ENCODE measurements at regions not wholly inside any gene's neighbourhood (a gene's known extent, or its start where the extent isn't known, plus 50 kb on each side); places are given as distances from the start of the nearest gene placed in this dataset.

DNA sequence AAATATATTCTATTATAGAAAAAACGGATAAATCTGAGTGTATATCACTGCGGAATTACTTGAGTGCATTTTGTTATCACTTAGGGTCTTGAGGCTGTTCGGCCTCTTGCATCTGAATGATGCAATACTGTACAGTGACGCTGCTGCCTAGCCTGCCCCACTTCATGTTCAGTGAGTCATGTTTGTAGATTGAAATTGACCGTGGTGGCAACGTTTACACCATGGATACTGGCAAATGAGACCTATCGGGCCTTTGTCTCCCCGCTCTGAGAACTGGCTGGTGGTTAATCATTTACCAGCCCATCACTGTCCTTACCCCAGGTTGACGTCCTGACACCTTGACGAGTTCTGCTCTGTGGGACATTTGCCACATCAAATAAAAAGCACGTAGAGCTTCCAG lies 510.1 kb upstream of the ADAMTS16 start:
- peaks cover 6% of the 10 kb centered on the region for H3K36me3 Mint-ChIP-seq (ENCODE audit: low read depth)
- DNase-seq (ENCODE audit: low read depth, low spot score) = no peak
- H3K27ac Mint-ChIP-seq (ENCODE audit: unreplicated experiment) = no peak overlapping the region
- peaks cover 11% of the 10 kb centered on the region for H3K4me1 Mint-ChIP-seq
- peaks cover 31% of the 10 kb centered on the region for H3K27me3 Mint-ChIP-seq (ENCODE audit: low read depth)
- no peak overlapping the region for H3K4me3 Mint-ChIP-seq
- peaks cover 6% of the 10 kb centered on the region for H3K9me3 Mint-ChIP-seq
- TF ChIP-seq, protein P1, sequence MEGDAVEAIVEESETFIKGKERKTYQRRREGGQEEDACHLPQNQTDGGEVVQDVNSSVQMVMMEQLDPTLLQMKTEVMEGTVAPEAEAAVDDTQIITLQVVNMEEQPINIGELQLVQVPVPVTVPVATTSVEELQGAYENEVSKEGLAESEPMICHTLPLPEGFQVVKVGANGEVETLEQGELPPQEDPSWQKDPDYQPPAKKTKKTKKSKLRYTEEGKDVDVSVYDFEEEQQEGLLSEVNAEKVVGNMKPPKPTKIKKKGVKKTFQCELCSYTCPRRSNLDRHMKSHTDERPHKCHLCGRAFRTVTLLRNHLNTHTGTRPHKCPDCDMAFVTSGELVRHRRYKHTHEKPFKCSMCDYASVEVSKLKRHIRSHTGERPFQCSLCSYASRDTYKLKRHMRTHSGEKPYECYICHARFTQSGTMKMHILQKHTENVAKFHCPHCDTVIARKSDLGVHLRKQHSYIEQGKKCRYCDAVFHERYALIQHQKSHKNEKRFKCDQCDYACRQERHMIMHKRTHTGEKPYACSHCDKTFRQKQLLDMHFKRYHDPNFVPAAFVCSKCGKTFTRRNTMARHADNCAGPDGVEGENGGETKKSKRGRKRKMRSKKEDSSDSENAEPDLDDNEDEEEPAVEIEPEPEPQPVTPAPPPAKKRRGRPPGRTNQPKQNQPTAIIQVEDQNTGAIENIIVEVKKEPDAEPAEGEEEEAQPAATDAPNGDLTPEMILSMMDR (conservative IDR thresholded peaks at IDR 0.05) = no peak

DNA sequence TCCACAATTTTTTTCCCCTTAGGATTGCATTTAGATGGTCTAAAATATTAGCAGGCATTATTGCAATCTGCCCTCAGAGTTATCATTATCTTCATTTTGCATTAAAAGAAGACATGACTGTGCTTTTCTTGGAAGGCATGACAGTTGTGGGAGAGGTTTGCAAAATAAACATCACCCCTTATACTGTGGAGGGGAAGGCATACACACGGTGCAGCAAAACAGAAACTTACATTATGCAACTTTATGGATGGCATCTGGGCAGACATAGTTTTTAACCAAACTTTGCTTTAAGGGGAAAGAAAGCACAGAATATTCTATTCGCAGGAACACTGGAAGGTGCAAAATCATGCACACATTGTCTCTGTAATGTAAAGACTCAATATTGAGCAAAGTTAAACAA lies 505.8 kb upstream of the ADAMTS16 start:
- no peak overlapping the region for H3K4me3 Mint-ChIP-seq
- H3K9me3 Mint-ChIP-seq = no peaks in the 10 kb centered on the region
- no peaks in the 10 kb centered on the region for H3K36me3 Mint-ChIP-seq (ENCODE audit: low read depth)
- TF ChIP-seq, protein P1 (conservative IDR thresholded peaks at IDR 0.05) = no peak
- no peak overlapping the region for H3K27ac Mint-ChIP-seq (ENCODE audit: unreplicated experiment)
- no peak for DNase-seq (ENCODE audit: low read depth, low spot score)
- peaks cover 61% of the 10 kb centered on the region for H3K27me3 Mint-ChIP-seq (ENCODE audit: low read depth)
- H3K4me1 Mint-ChIP-seq = peaks cover 23% of the 10 kb centered on the region

DNA sequence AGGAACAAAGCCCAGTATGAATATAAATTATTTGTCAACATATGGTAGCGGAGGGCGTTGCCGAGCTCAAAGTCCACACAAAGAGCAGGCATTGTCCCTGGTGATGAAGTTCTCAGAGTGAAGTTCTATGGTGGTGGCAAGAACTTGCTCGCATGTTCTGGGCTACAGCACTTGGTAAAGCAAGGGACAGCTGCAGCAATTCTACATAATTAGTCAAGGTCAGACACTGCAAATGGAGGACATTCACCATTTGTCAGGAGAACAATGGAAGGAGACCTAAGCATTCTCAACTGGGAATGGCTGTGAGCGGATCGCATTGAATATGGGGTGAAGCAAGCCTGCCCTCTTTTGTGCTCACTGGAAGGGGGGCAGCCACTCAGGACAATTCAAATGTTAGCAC lies 503.8 kb upstream of the ADAMTS16 start:
- Mint-ChIP-seq H3K4me3 (peak overlapping the region; percentile 13), H3K36me3 (ENCODE audit: low read depth) (no peaks in the 10 kb centered on the region), H3K27me3 (ENCODE audit: low read depth) (peaks cover 59% of the 10 kb centered on the region), H3K9me3 (no peaks in the 10 kb centered on the region), H3K27ac (ENCODE audit: unreplicated experiment) (peak overlapping the region; percentile 70), H3K4me1 (peaks cover 37% of the 10 kb centered on the region)
- no peak for DNase-seq (ENCODE audit: low read depth, low spot score)
- TF ChIP-seq, protein P1 (conservative IDR thresholded peaks at IDR 0.05) = no peak

DNA sequence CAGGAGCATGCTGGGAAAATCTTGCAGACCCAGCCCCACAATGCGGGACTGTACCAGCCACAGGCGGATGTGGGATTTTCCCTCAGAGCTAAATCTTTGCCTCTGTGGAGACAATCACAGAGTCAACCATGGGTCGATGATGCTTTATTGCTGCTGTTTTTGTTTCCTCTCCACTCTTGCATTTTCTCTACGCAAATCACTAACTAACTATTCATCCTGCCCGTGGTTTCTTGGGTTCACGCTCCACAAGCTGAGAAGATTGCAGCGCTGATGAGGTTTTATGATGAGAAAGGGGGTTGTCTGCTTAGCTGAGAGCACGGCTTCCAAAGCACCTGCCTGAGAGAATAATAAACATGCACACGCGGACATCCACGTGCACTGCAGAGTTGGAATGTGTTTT lies 500.2 kb upstream of the ADAMTS16 start:
- Mint-ChIP-seq H3K4me3 (no peak overlapping the region), H3K27me3 (ENCODE audit: low read depth) (peaks cover 38% of the 10 kb centered on the region), H3K27ac (ENCODE audit: unreplicated experiment) (no peak overlapping the region), H3K36me3 (ENCODE audit: low read depth) (no peaks in the 10 kb centered on the region), H3K4me1 (peaks cover 37% of the 10 kb centered on the region), H3K9me3 (peaks cover 3% of the 10 kb centered on the region)
- DNase-seq (ENCODE audit: low read depth, low spot score) = no peak
- TF ChIP-seq, protein P1 (conservative IDR thresholded peaks at IDR 0.05) = no peak

DNA sequence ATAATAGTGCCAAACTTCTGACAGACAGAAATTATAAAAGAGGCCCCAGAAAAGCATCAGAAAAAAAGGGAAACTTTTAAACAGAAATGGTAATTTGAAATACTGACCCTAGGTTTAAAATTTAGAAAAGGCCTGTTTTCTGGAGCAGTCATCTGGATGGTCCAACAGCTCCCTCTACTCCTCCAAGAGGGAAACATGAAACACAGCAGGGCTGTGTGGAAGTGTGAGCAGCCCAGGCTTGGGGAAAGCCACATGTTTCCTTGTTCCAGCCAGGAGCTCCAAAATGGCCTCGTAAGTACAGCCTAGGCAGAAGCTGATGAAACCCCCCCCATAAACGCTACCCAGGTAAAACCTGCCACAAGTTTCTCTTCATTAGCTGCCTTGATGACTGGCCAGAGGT lies 499.3 kb upstream of the ADAMTS16 start:
- H3K27ac Mint-ChIP-seq (ENCODE audit: unreplicated experiment) = no peak overlapping the region
- H3K27me3 Mint-ChIP-seq (ENCODE audit: low read depth) = peaks cover 33% of the 10 kb centered on the region
- H3K4me3 Mint-ChIP-seq = no peak overlapping the region
- H3K36me3 Mint-ChIP-seq (ENCODE audit: low read depth) = no peaks in the 10 kb centered on the region
- TF ChIP-seq, protein P1 (conservative IDR thresholded peaks at IDR 0.05) = peak; percentile 43
- no peak for DNase-seq (ENCODE audit: low read depth, low spot score)
- H3K4me1 Mint-ChIP-seq = peaks cover 34% of the 10 kb centered on the region
- H3K9me3 Mint-ChIP-seq = peaks cover 3% of the 10 kb centered on the region

DNA sequence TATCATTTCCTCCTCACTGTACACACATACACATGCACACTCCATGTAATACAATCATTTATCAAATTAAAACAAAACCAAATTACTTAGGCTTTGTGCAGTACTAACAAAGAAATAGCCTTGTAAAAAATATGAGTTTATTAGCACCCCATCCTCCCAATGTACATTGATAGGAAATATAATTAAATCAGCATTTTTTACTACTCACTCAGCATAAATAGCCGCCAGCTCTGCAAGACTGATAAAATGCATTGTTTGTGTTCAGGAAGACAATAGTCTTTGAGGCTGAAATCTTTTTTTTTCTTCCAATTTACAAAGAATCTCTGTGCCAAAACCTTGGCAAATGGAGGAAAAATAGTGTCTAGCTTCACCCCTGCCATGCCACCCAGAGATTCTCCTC lies 497.6 kb upstream of the ADAMTS16 start:
- no peak overlapping the region for H3K4me3 Mint-ChIP-seq
- peaks cover 17% of the 10 kb centered on the region for H3K4me1 Mint-ChIP-seq
- TF ChIP-seq, protein P1 (conservative IDR thresholded peaks at IDR 0.05) = no peak
- DNase-seq (ENCODE audit: low read depth, low spot score) = no peak
- peaks cover 20% of the 10 kb centered on the region for H3K27me3 Mint-ChIP-seq (ENCODE audit: low read depth)
- H3K36me3 Mint-ChIP-seq (ENCODE audit: low read depth) = no peaks in the 10 kb centered on the region
- peaks cover 3% of the 10 kb centered on the region for H3K9me3 Mint-ChIP-seq
- no peak overlapping the region for H3K27ac Mint-ChIP-seq (ENCODE audit: unreplicated experiment)

Measured in neural crest cell (in vitro differentiated cells).